ENCODE measurements at regions not wholly inside any gene's neighbourhood (a gene's known extent, or its start where the extent isn't known, plus 50 kb on each side); places are given as distances from the start of the nearest gene placed in this dataset.
A peak's percentile ranks its signal among the peaks of the same experiment; 100 is the strongest.

DNA sequence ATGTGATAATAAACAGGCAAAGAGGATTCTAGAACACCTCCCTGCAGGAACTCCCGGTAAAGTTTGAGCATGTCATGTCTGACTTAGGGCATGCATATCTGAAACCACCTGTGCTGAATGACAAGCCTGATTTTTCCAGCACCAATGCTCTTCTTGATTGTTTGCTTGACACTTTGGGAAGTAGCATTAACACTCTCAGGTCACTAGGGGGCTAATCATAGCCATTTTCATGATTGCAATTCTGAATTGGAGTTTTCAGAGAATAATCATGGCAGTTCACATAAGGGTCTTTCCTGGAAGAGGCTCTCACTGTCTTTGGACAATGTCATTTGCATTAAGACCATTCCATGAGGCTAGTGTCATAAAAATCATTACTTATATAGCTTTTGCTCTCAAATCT is 234.4 kb upstream of the MTNR1B start:
- TF ChIP-seq CTCF (conservative IDR thresholded peaks at IDR 0.05; ENCODE audit: low read depth, low read length) (peak; percentile 40; the same call in 1 of the 2 replicates), EZH2 (IDR thresholded peaks at IDR 0.05; ENCODE audit: low read length, unreplicated experiment) (no peak)
